ENCODE measurements at regions not wholly inside any gene's neighbourhood (a gene's known extent, or its start where the extent isn't known, plus 50 kb on each side); places are given as distances from the start of the nearest gene placed in this dataset.

- peaks cover 0 to 3% (median 0%) of the 10 kb centered on the region in 7 donors for H3K9me3 Mint-ChIP-seq
- peak overlapping the region; percentile 2 for H3K4me2 ChIP-seq (replicated peaks; ENCODE audit: extremely low read depth, low read length, poor library complexity, severe bottlenecking)
- H3K4me1 ChIP-seq (ENCODE audit: control insufficient read depth in 1 of 2, insufficient read depth in 2 of 2, low read length in 2 of 2) = peaks cover 0 to 3% of the 10 kb centered on the region in 2 donors
- peaks cover 0 to 3% (median 0%) of the 10 kb centered on the region in 3 donors for H3K27me3 Mint-ChIP-seq (ENCODE audit: low read depth in 3 of 3)
- no peak overlapping the region for H3K27ac ChIP-seq (ENCODE audit: low read depth in 1 of 2, low read length in 2 of 2)
- H3K36me3 Mint-ChIP-seq = no peaks in the 10 kb centered on the region
- DNase-seq = peak in 1 of 3 donors; percentile 0
- no peaks in the 10 kb centered on the region for H3K36me3 ChIP-seq (replicated peaks in 1 of 2; ENCODE audit: control insufficient read depth in 1 of 2, insufficient read depth in 2 of 2, low read length in 2 of 2)
- 100% methylated on average over 1 of the region's 3 CpGs for WGBS (ENCODE audit: insufficient coverage)
- no peaks in the 10 kb centered on the region for H3K9me3 ChIP-seq (replicated peaks in 1 of 2; ENCODE audit: control insufficient read depth in 1 of 2, insufficient read depth in 1 of 2, low read length in 2 of 2)
- H3K4me3 ChIP-seq (replicated peaks in 1 of 3; ENCODE audit: low read depth in 2 of 3, low read length in 3 of 3) = no peak overlapping the region
- no peaks in the 10 kb centered on the region for H3K27me3 ChIP-seq (ENCODE audit: control insufficient read depth in 2 of 2, insufficient read depth in 2 of 2, low read length in 2 of 2)
- peak overlapping the region in 3 of 7 donors; percentile 26 to 76 (median 37) for H3K27ac Mint-ChIP-seq
- H3K4me1 Mint-ChIP-seq = peaks cover 12% of the 10 kb centered on the region
- H3K9ac ChIP-seq (ENCODE audit: insufficient read depth, low read length, poor library complexity, severe bottlenecking) = no peak overlapping the region
- H2AFZ ChIP-seq (ENCODE audit: insufficient read depth, low read depth, low read length, poor library complexity, severe bottlenecking) = no peak overlapping the region
- TF ChIP-seq CTCF (IDR thresholded peaks at IDR 0.05) = no peak
- intact Hi-C loops (cut with micrococcal nuclease) = no loop called here
- H3K4me3 Mint-ChIP-seq = peak overlapping the region in 1 of 2 donors; percentile 48
- H4K20me1 ChIP-seq (ENCODE audit: insufficient read depth, low read length) = no peaks in the 10 kb centered on the region
- H3K79me2 ChIP-seq (ENCODE audit: insufficient read depth, low read length) = no peaks in the 10 kb centered on the region
Observed at GRCh38 chrX:147738265-147738664, 173.5 kb upstream of the FMR1 start.

GRCh38 chrX:147739196-147739595 lies 172.5 kb upstream of the FMR1 start:
- Mint-ChIP-seq H3K36me3 (no peaks in the 10 kb centered on the region), H3K27me3 (ENCODE audit: low read depth in 3 of 3) (peaks cover 0 to 3% (median 0%) of the 10 kb centered on the region in 3 donors), H3K4me1 (peaks cover 12% of the 10 kb centered on the region), H3K27ac (no peak overlapping the region), H3K4me3 (no peak overlapping the region), H3K9me3 (peaks cover 0 to 3% (median 0%) of the 10 kb centered on the region in 7 donors)
- Histone ChIP-seq H4K20me1 (ENCODE audit: insufficient read depth, low read length) (no peaks in the 10 kb centered on the region), H3K27ac (ENCODE audit: low read depth in 1 of 2, low read length in 2 of 2) (no peak overlapping the region), H3K9me3 (replicated peaks in 1 of 2; ENCODE audit: control insufficient read depth in 1 of 2, insufficient read depth in 1 of 2, low read length in 2 of 2) (no peaks in the 10 kb centered on the region), H3K79me2 (ENCODE audit: insufficient read depth, low read length) (no peaks in the 10 kb centered on the region), H2AFZ (ENCODE audit: insufficient read depth, low read depth, low read length, poor library complexity, severe bottlenecking) (no peak overlapping the region), H3K9ac (ENCODE audit: insufficient read depth, low read length, poor library complexity, severe bottlenecking) (no peak overlapping the region), H3K36me3 (replicated peaks in 1 of 2; ENCODE audit: control insufficient read depth in 1 of 2, insufficient read depth in 2 of 2, low read length in 2 of 2) (no peaks in the 10 kb centered on the region), H3K27me3 (ENCODE audit: control insufficient read depth in 2 of 2, insufficient read depth in 2 of 2, low read length in 2 of 2) (no peaks in the 10 kb centered on the region), H3K4me1 (ENCODE audit: control insufficient read depth in 1 of 2, insufficient read depth in 2 of 2, low read length in 2 of 2) (peaks cover 0 to 3% of the 10 kb centered on the region in 2 donors), H3K4me2 (replicated peaks; ENCODE audit: extremely low read depth, low read length, poor library complexity, severe bottlenecking) (no peak overlapping the region), H3K4me3 (replicated peaks in 1 of 3; ENCODE audit: low read depth in 2 of 3, low read length in 3 of 3) (no peak overlapping the region)
- no peak for TF ChIP-seq CTCF (IDR thresholded peaks at IDR 0.05)
- intact Hi-C loops (cut with micrococcal nuclease) = no loop called here
- no CpG with 5 or more reads among the region's 1 CpG for WGBS (ENCODE audit: insufficient coverage)
- DNase-seq = no peak

Data from CD14-positive monocyte (primary cell).